HUES6 (cell line): ENCODE measurements at regions not wholly inside any gene's neighbourhood (a gene's known extent, or its start where the extent isn't known, plus 50 kb on each side); places are given as distances from the start of the nearest gene placed in this dataset.

ENCODE experiments used
- H3K27ac ChIP-seq: 2 replicates; pipeline ENCODE4 v1.7.0; 2013; ENCODE audit warnings: low read depth, mild to moderate bottlenecking, low read length, inconsistent platforms
- H3K27me3 ChIP-seq: 2 replicates; pipeline ENCODE4 v1.6.1; 2013; ENCODE audit warnings: low read length; ENCODE audit not compliant: control insufficient read depth, insufficient read depth
- H3K36me3 ChIP-seq: 2 replicates; pipeline ENCODE4 v1.6.1; 2013; ENCODE audit warnings: low read length; ENCODE audit not compliant: control insufficient read depth, insufficient read depth
- H3K4me1 ChIP-seq: 2 replicates; pipeline ENCODE4 v1.6.1; 2013; ENCODE audit warnings: low read length; ENCODE audit not compliant: control insufficient read depth, insufficient read depth
- H3K4me3 ChIP-seq: 2 replicates; pipeline ENCODE4 v1.5.1; 2013; ENCODE audit warnings: low read depth, low read length
- H3K9ac ChIP-seq: one replicate; pipeline ENCODE4 v1.6.1; 2013; ENCODE audit warnings: mild to moderate bottlenecking, low read length
- H3K9me3 ChIP-seq: 2 replicates; pipeline ENCODE4 v1.6.1; 2013; ENCODE audit warnings: low read depth, low read length; ENCODE audit not compliant: control insufficient read depth, insufficient read depth

GRCh38 chr3:76405196-76405595 lies 619.8 kb upstream of the ZNF717 start:
- no peaks in the 10 kb centered on the region for H3K27me3 ChIP-seq
- no peak overlapping the region for H3K27ac ChIP-seq
- H3K36me3 ChIP-seq: no peaks in the 10 kb centered on the region
- no peaks in the 10 kb centered on the region for H3K9me3 ChIP-seq
- no peak overlapping the region for H3K4me3 ChIP-seq
- H3K9ac ChIP-seq: no peak overlapping the region
- H3K4me1 ChIP-seq: no peaks in the 10 kb centered on the region

- no peak overlapping the region for H3K9ac ChIP-seq
- H3K4me1 ChIP-seq: no peaks in the 10 kb centered on the region
- no peaks in the 10 kb centered on the region for H3K9me3 ChIP-seq
- H3K27me3 ChIP-seq: no peaks in the 10 kb centered on the region
- no peaks in the 10 kb centered on the region for H3K36me3 ChIP-seq
- no peak overlapping the region for H3K27ac ChIP-seq
- no peak overlapping the region for H3K4me3 ChIP-seq
Observed at GRCh38 chr3:76410762-76411281, 625.5 kb upstream of the ZNF717 start.

DNA sequence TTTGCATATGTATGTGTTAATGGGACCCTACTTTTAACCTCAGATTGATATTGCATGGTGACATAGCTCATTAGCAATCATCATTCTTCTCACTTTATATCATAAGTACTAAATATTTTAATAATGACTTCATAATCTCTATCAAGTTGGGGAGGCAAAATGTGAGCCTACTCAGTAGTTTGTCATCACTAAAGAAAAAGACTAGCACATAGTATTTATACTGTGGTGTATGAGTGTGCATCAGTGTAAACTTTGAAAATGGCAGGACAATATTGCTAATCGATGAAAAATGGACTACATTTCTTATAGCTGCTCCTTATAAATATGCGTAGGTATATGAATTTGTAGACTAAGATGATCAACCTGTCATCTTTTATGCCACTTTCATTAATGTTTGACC lies 624.5 kb upstream of the ROBO2 start:
- no peaks in the 10 kb centered on the region for H3K27me3 ChIP-seq
- no peaks in the 10 kb centered on the region for H3K4me1 ChIP-seq
- no peaks in the 10 kb centered on the region for H3K9me3 ChIP-seq
- H3K36me3 ChIP-seq: no peaks in the 10 kb centered on the region
- H3K9ac ChIP-seq: no peak overlapping the region
- H3K4me3 ChIP-seq: no peak overlapping the region
- H3K27ac ChIP-seq: no peak overlapping the region

DNA sequence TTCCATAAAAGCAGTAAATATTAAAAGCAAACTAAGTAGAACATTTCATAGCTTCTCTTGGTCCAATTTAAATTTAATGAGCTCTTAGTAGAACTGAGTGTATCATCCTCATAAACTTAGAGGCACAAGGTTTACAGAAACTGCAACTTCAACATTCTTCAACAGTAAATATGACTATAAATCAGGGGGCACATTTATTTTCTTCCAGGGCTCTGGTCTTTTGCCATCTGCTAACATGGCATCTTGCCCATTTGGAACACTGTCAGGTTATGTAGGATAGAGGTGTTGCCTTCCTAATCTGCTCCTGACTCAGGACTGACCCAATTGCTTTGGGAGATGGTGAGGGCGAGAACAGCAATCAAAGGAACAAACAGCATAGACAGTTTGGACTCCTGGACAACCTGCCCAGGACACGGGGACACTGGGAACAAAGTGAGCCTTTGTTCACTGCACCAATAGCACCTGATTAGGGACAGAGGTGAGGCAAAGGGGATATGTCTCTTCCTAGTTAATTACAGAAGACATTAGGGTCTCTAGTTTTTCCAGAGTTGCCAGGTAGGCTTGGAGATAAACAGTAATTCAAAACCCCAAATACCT lies 610.2 kb upstream of the ROBO2 start:
- H3K9me3 ChIP-seq: no peaks in the 10 kb centered on the region
- H3K27ac ChIP-seq: no peak overlapping the region
- no peaks in the 10 kb centered on the region for H3K27me3 ChIP-seq
- H3K36me3 ChIP-seq: no peaks in the 10 kb centered on the region
- no peak overlapping the region for H3K4me3 ChIP-seq
- H3K9ac ChIP-seq: no peak overlapping the region
- H3K4me1 ChIP-seq: no peaks in the 10 kb centered on the region

GRCh38 chr3:76432396-76432795 lies 607.5 kb upstream of the ROBO2 start:
- H3K9me3 ChIP-seq: no peaks in the 10 kb centered on the region
- no peak overlapping the region for H3K4me3 ChIP-seq
- H3K27ac ChIP-seq: no peak overlapping the region
- H3K36me3 ChIP-seq: no peaks in the 10 kb centered on the region
- H3K9ac ChIP-seq: no peak overlapping the region
- H3K4me1 ChIP-seq: no peaks in the 10 kb centered on the region
- no peaks in the 10 kb centered on the region for H3K27me3 ChIP-seq

DNA sequence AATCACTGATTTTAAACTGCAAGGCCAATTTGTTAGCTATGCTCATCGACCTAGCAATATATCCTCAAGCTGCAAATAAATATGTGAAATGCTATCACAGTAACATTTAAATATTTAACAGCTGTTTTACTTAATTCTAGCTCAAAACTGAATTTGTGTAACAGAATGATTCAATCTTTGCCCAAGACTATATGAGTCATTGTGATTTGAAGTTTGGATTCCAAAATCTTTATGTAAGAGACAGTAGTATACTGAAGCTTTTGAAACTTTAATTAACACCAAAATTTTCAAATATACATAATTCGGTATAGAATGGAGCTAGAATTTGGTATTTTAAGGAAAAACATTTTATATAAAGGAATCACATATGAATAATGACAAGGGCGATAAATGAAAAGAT lies 603.0 kb upstream of the ROBO2 start:
- H3K36me3 ChIP-seq: no peaks in the 10 kb centered on the region
- no peak overlapping the region for H3K27ac ChIP-seq
- no peaks in the 10 kb centered on the region for H3K27me3 ChIP-seq
- no peak overlapping the region for H3K4me3 ChIP-seq
- H3K9ac ChIP-seq: no peak overlapping the region
- H3K9me3 ChIP-seq: no peaks in the 10 kb centered on the region
- peaks cover 7% of the 10 kb centered on the region for H3K4me1 ChIP-seq

DNA sequence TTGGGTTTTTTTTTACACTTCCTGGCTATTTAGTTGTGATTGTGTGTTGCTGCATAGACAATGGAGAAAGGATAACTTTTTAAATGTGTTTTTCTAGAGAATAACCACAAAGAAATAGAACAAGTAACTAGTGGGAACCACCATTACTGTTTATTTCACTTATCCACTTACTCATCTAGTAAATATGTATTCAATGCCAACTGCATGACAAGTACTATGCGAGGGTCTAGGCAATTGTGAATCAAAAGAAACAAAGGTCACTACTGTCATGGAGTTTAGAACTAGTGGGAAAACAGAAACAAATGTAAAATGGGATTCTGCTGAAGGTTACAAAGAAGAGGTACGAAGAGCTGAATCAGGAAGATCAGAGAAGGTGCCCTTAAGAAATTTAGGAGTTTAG lies 600.9 kb upstream of the ROBO2 start:
- Histone ChIP-seq H3K36me3 (no peaks in the 10 kb centered on the region), H3K27ac (peak overlapping the region; percentile 0; the same call in 1 of the 2 replicates), H3K9me3 (no peaks in the 10 kb centered on the region), H3K4me3 (no peak overlapping the region), H3K27me3 (no peaks in the 10 kb centered on the region), H3K9ac (no peak overlapping the region), H3K4me1 (peaks cover 7% of the 10 kb centered on the region)

DNA sequence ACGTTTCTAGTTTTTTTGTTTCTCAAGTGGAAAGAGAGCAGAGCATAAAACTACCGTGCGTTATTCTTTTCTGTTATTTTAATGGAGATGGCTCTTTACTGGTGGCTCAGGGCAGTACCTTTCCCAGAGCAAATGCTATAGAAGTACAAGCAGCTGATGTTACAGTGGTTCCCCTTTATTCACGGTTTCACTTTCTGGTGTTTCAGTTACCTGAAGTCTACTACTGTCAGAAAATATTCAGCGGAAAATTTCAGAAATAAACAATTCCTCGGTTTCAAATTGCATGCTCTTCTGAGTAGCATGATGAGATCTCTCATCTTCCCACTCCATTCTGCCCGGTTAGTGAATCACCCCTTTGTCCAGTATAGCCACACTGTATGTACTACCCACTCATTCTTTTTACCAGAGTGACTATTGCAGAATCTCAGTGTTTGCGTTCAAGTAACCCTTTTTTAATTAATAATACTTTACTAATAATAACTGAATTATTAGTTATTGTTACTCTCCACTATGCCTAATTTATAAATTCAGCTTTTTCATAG lies 597.5 kb upstream of the ROBO2 start:
- H3K27me3 ChIP-seq: no peaks in the 10 kb centered on the region
- H3K4me1 ChIP-seq: peaks cover 7% of the 10 kb centered on the region
- no peak overlapping the region for H3K9ac ChIP-seq
- no peaks in the 10 kb centered on the region for H3K36me3 ChIP-seq
- H3K4me3 ChIP-seq: no peak overlapping the region
- H3K27ac ChIP-seq: no peak overlapping the region
- H3K9me3 ChIP-seq: no peaks in the 10 kb centered on the region

GRCh38 chr3:76456322-76456721 lies 583.6 kb upstream of the ROBO2 start:
- Histone ChIP-seq H3K27me3 (no peaks in the 10 kb centered on the region), H3K27ac (no peak overlapping the region), H3K9me3 (peaks cover 3% of the 10 kb centered on the region; the same call in 1 of the 2 replicates), H3K4me3 (no peak overlapping the region), H3K9ac (no peak overlapping the region), H3K36me3 (no peaks in the 10 kb centered on the region), H3K4me1 (no peaks in the 10 kb centered on the region)

DNA sequence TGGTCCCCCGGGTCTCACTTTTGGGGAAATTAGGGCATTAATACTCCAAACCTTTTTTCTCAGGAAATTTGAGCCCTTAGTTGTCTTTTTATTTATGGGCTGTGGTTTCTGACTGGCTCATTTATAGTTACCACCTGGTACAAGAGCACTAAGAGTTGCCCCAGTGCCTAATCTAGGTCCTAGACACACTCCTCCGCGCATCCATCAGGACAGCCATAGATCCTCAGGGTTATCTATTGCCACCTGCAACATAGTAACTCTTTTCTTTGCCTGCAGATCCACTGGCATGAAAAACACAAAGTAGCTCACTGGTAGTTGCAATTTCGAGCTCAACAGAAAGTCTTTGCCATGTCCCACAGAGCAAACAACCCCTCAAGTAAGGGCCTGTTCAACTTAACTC lies 576.4 kb upstream of the ROBO2 start:
- H3K9me3 ChIP-seq: no peaks in the 10 kb centered on the region
- H3K9ac ChIP-seq: no peak overlapping the region
- no peaks in the 10 kb centered on the region for H3K27me3 ChIP-seq
- no peak overlapping the region for H3K4me3 ChIP-seq
- H3K4me1 ChIP-seq: no peaks in the 10 kb centered on the region
- H3K27ac ChIP-seq: no peak overlapping the region
- no peaks in the 10 kb centered on the region for H3K36me3 ChIP-seq

GRCh38 chr3:76470285-76470684 lies 569.6 kb upstream of the ROBO2 start:
- no peaks in the 10 kb centered on the region for H3K27me3 ChIP-seq
- H3K9ac ChIP-seq: no peak overlapping the region
- no peaks in the 10 kb centered on the region for H3K9me3 ChIP-seq
- no peak overlapping the region for H3K27ac ChIP-seq
- H3K36me3 ChIP-seq: no peaks in the 10 kb centered on the region
- H3K4me3 ChIP-seq: no peak overlapping the region
- no peaks in the 10 kb centered on the region for H3K4me1 ChIP-seq
